BE2C (cell line): ENCODE measurements at regions not wholly inside any gene's neighbourhood (a gene's known extent, or its start where the extent isn't known, plus 50 kb on each side); places are given as distances from the start of the nearest gene placed in this dataset.

Experiments used
- DNase-seq: peaks from one replicate; pipeline ENCODE4 v3.0.0-alpha.2; 2020
- H3K27me3 ChIP-seq: fragments of 250-450 bp; sonication (Bioruptor Pico); 2 replicates; pipeline ENCODE4 v1.5.1; 2020; ENCODE audit warnings: mild to moderate bottlenecking
- H3K36me3 ChIP-seq: fragments of 250-450 bp; sonication (Bioruptor Pico); 2 replicates; pipeline ENCODE4 v1.5.1; 2020; ENCODE audit warnings: mild to moderate bottlenecking
- H3K4me1 ChIP-seq: fragments of 250-450 bp; sonication (Bioruptor Pico); 2 replicates; pipeline ENCODE4 v1.5.1; 2020
- H3K4me3 ChIP-seq: 2 replicates; pipeline ENCODE4 v1.5.1; 2011; ENCODE audit warnings: low read depth, low read length
- H3K9me3 ChIP-seq: fragments of 250-450 bp; sonication (Bioruptor Pico); 2 replicates; pipeline ENCODE4 v1.5.1; 2020
- CTCF ChIP-seq: IDR thresholded peaks from 2 replicates; pipeline ENCODE4 v1.5.1; 2012; ENCODE audit warnings: mild to moderate bottlenecking, low read depth, low read length

DNA sequence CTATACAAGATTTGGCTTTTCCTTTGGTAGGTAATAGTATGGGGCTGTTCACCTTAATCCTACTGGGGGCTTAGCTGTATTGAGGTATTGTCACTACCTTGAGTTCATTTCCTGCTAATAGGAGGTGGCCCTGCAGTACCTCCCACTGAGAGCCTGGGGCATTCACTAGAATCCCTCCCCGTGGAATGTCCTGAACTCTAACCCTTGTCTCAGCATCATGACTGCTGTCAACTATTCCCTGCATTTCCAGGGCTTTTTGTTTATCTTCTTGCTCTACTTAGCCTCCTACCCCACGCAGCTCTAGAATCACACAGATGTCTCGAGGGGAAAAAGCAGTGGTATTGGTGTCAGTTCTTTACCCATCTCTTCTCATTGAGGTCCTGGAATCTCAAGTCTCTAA is 542.3 kb downstream of the METTL4 start:
- no peaks in the 10 kb centered on the region for H3K27me3 ChIP-seq
- H3K4me1 ChIP-seq, result no peaks in the 10 kb centered on the region
- no peak overlapping the region for H3K4me3 ChIP-seq
- no peak for TF ChIP-seq CTCF
- no peaks in the 10 kb centered on the region for H3K36me3 ChIP-seq
- H3K9me3 ChIP-seq, result no peaks in the 10 kb centered on the region
- DNase-seq, result no peak

DNA sequence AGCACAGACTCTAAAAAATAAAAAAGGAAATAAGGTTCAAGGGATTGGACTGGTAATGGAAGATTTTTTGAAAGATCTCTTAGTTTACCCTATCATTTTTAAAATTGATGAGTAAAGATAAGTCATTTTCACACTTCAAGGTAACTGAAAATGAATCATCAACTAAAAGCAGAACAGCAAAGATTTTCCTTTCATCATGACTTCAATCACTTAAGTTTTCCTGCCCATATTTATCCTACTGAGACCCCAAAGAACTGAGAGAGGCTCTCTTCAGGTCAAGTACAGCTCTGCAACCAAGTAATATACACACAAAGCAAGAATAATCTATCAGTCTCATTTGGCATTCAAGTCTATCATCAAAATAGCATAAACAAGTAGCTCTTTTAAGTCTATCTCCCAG is 540.7 kb downstream of the METTL4 start:
- no peaks in the 10 kb centered on the region for H3K27me3 ChIP-seq
- H3K9me3 ChIP-seq, result no peaks in the 10 kb centered on the region
- H3K4me3 ChIP-seq, result no peak overlapping the region
- no peaks in the 10 kb centered on the region for H3K4me1 ChIP-seq
- DNase-seq, result no peak
- H3K36me3 ChIP-seq, result no peaks in the 10 kb centered on the region
- no peak for TF ChIP-seq CTCF

DNA sequence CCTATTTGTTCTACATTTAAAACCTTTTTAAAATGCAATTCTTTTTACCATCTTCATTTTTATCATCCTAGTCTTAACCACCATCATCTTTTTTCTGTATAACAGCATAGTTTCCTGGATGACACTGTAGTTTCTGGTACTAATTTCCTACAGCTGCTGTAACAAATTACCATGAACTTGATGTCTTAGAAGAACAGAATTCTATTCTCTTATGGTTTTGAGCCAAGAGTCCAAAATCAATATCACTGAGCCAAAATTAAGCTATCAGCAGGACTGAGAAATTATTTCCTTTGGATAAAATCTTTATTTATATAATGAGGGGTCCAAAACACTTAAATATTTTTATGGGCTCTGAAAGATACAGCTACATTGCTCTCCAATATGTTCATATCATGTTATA is 539.3 kb downstream of the METTL4 start:
- Histone ChIP-seq H3K4me1 (no peaks in the 10 kb centered on the region), H3K4me3 (no peak overlapping the region), H3K36me3 (no peaks in the 10 kb centered on the region), H3K27me3 (no peaks in the 10 kb centered on the region), H3K9me3 (no peaks in the 10 kb centered on the region)
- TF ChIP-seq CTCF, result no peak
- DNase-seq, result no peak

DNA sequence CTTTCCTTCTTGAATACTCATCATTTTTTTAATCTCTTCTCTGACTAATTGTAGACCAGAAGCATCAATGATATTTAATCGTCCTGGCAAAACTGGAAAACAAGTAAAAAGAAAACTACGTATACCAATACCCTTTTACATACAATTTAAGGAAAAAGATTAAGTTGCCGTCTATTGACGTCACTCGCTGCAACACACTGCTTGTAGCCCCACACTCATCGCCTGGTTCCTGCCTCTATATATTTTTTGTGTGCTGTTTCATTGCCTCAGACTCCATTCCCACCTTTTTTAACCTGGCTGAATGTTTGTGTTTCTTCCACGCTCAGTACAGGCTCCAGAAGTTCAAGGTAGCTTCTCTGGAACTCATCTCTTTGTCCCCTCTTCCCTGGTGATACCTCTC is 536.2 kb downstream of the METTL4 start:
- DNase-seq, result no peak
- TF ChIP-seq CTCF, result no peak
- Histone ChIP-seq H3K27me3 (no peaks in the 10 kb centered on the region), H3K4me3 (no peak overlapping the region), H3K4me1 (no peaks in the 10 kb centered on the region), H3K36me3 (no peaks in the 10 kb centered on the region), H3K9me3 (no peaks in the 10 kb centered on the region)

GRCh38 chr18:2036086-2036485 is 535.2 kb downstream of the METTL4 start:
- Histone ChIP-seq H3K4me3 (no peak overlapping the region), H3K36me3 (no peaks in the 10 kb centered on the region), H3K4me1 (no peaks in the 10 kb centered on the region), H3K27me3 (no peaks in the 10 kb centered on the region), H3K9me3 (no peaks in the 10 kb centered on the region)
- no peak for TF ChIP-seq CTCF
- no peak for DNase-seq

GRCh38 chr18:2040279-2040678 is 531.0 kb downstream of the METTL4 start:
- Histone ChIP-seq H3K4me1 (no peaks in the 10 kb centered on the region), H3K27me3 (no peaks in the 10 kb centered on the region), H3K9me3 (no peaks in the 10 kb centered on the region), H3K36me3 (no peaks in the 10 kb centered on the region), H3K4me3 (no peak overlapping the region)
- no peak for TF ChIP-seq CTCF
- DNase-seq, result no peak
